IMR-90 (cell line): ENCODE measurements at regions not wholly inside any gene's neighbourhood (a gene's known extent, or its start where the extent isn't known, plus 50 kb on each side); places are given as distances from the start of the nearest gene placed in this dataset.

Experiments used
- ATAC-seq: fragments of 200-7000 bp; cut with Tn5 transposase; 2 replicates; pipeline ENCODE4 v1.9.1; 2020; ENCODE audit warnings: low read depth, mild to moderate bottlenecking, moderate library complexity
- BruUV-seq: library from RNA; stranded (reverse); fragments of 400-500 nt; replicated peaks from 2 replicates; lab custom pipeline; 2021; lab: Mats Ljungman, UMichigan
- CTCF ChIA-PET: fragments of 300-600 bp; formaldehyde crosslinking; extraction: SDS; loops from one replicate; lab custom pipeline; 2021; ENCODE audit warnings: antibody characterized with exemption; lab: Yijun Ruan, JAX
- POLR2A ChIA-PET: fragments of 300-600 bp; sonication (Branson Sonifier 250); formaldehyde crosslinking; loops from one replicate; lab custom pipeline; 2022; ENCODE audit warnings: antibody characterized with exemption; ENCODE audit not compliant: unreplicated experiment; lab: Charles Lee
- DNase-seq: peaks from one replicate; pipeline ENCODE4 v3.0.0; 2013
- H2AFZ ChIP-seq: replicated peaks from 2 replicates; pipeline ENCODE3; 2013; ENCODE audit warnings: low read length, mild to moderate bottlenecking; ENCODE audit not compliant: poor library complexity
- H2AK5ac ChIP-seq: 2 replicates; pipeline ENCODE4 v1.6.1; 2013; ENCODE audit warnings: low read depth, low read length, inconsistent platforms
- H2AK9ac ChIP-seq: replicated peaks from 2 replicates; pipeline ENCODE3; 2013; ENCODE audit warnings: mild to moderate bottlenecking, low read depth, low read length, moderate library complexity; ENCODE audit not compliant: poor library complexity
- H2BK120ac ChIP-seq: 2 replicates; pipeline ENCODE4 v1.6.1; 2013; ENCODE audit warnings: low read depth, low read length, inconsistent platforms
- H2BK15ac ChIP-seq: 3 replicates; pipeline ENCODE4 v1.6.1; 2013; ENCODE audit warnings: low read depth, low read length, inconsistent platforms
- H2BK20ac ChIP-seq: 2 replicates; pipeline ENCODE4 v1.6.1; 2013; ENCODE audit warnings: low read depth, mild to moderate bottlenecking, inconsistent platforms, low read length, moderate library complexity
- H2BK5ac ChIP-seq: 2 replicates; pipeline ENCODE4 v1.6.1; 2013; ENCODE audit warnings: mild to moderate bottlenecking, low read depth, low read length, inconsistent platforms; ENCODE audit not compliant: poor library complexity, severe bottlenecking
- H3K14ac ChIP-seq: replicated peaks from 2 replicates; pipeline ENCODE4 v1.6.1; 2013; ENCODE audit warnings: low read depth, low read length, inconsistent platforms
- H3K18ac ChIP-seq: 2 replicates; pipeline ENCODE4 v1.6.1; 2013; ENCODE audit warnings: low read depth, low read length, control low read depth
- H3K23ac ChIP-seq: 2 replicates; pipeline ENCODE4 v1.6.1; 2013; ENCODE audit warnings: low read depth, low read length, inconsistent platforms
- H3K27ac ChIP-seq: 2 replicates; pipeline ENCODE4 v1.5.1; 2013; ENCODE audit warnings: mild to moderate bottlenecking, control low read depth, low read length; ENCODE audit not compliant: insufficient read depth
- H3K27me3 ChIP-seq: 2 replicates; pipeline ENCODE4 v1.6.1; 2013; ENCODE audit warnings: low read length; ENCODE audit not compliant: control insufficient read depth, insufficient read depth
- H3K36me3 ChIP-seq: 2 replicates; pipeline ENCODE4 v1.6.1; 2013; ENCODE audit warnings: low read length, mixed read lengths; ENCODE audit not compliant: control insufficient read depth, insufficient read depth
- H3K4ac ChIP-seq: 2 replicates; pipeline ENCODE4 v1.6.1; 2013; ENCODE audit warnings: low read depth, low read length, inconsistent platforms
- H3K4me1 ChIP-seq: 2 replicates; pipeline ENCODE4 v1.6.1; 2013; ENCODE audit warnings: low read length, mixed read lengths; ENCODE audit not compliant: control insufficient read depth, insufficient read depth
- H3K4me2 ChIP-seq: 2 replicates; pipeline ENCODE4 v1.6.1; 2013; ENCODE audit warnings: low read depth, mild to moderate bottlenecking, control low read depth, low read length, moderate library complexity
- H3K4me3 ChIP-seq: 2 replicates; pipeline ENCODE4 v1.5.1; 2013; ENCODE audit warnings: low read depth, mild to moderate bottlenecking, control low read depth, low read length, moderate library complexity; ENCODE audit not compliant: insufficient read depth
- H3K56ac ChIP-seq: 2 replicates; pipeline ENCODE4 v1.6.1; 2013; ENCODE audit warnings: low read length, inconsistent platforms; ENCODE audit not compliant: insufficient read depth; ENCODE audit errors: extremely low read depth
- H3K79me1 ChIP-seq, 2 experiments: 2 replicates each; pipeline ENCODE4 v1.6.1; 2013; ENCODE audit warnings: low read length in 2 of 2, inconsistent platforms in 1 of 2, low read depth in 1 of 2
- H3K9ac ChIP-seq: 2 replicates; pipeline ENCODE4 v1.6.1; 2013; ENCODE audit warnings: low read depth, low read length, control low read depth
- H3K9me1 ChIP-seq: 2 replicates; pipeline ENCODE4 v1.6.1; 2013; ENCODE audit warnings: low read length, inconsistent platforms; ENCODE audit not compliant: insufficient read depth
- H3K9me3 ChIP-seq: 2 replicates; pipeline ENCODE4 v1.6.1; 2013; ENCODE audit warnings: low read length; ENCODE audit not compliant: control insufficient read depth, insufficient read depth
- H4K20me1 ChIP-seq: 2 replicates; pipeline ENCODE4 v1.6.1; 2013; ENCODE audit warnings: low read length, inconsistent platforms; ENCODE audit not compliant: insufficient read depth
- H4K5ac ChIP-seq: 2 replicates; pipeline ENCODE4 v1.6.1; 2013; ENCODE audit warnings: mild to moderate bottlenecking, low read depth, low read length, control low read depth
- H4K8ac ChIP-seq, 2 experiments: 2 replicates each; pipeline ENCODE4 v1.6.1; 2013; ENCODE audit warnings: low read depth in 2 of 2, low read length in 2 of 2, control low read depth in 1 of 2, inconsistent platforms in 1 of 2
- H4K91ac ChIP-seq: 2 replicates; pipeline ENCODE4 v1.6.1; 2013; ENCODE audit warnings: low read depth, low read length, inconsistent platforms; ENCODE audit not compliant: insufficient read depth
- CEBPB ChIP-seq: IDR thresholded peaks from 2 replicates; pipeline ENCODE4 v1.6.1; 2012; ENCODE audit warnings: low read depth, low read length, improper control_type of control experiment
- ELK1 ChIP-seq: fragments of 150-350 bp; IDR thresholded peaks from 2 replicates; pipeline ENCODE4 v1.6.1; 2016; ENCODE audit warnings: low read depth, mild to moderate bottlenecking, low read length, moderate library complexity, borderline replicate concordance
- FOS ChIP-seq: fragments of 150-350 bp; IDR thresholded peaks from 2 replicates; pipeline ENCODE4 v1.6.1; 2016; ENCODE audit warnings: low read depth, low read length
- MAFK ChIP-seq: IDR thresholded peaks from 2 replicates; pipeline ENCODE4 v1.6.1; 2012; ENCODE audit warnings: low read depth, low read length, improper control_type of control experiment
- MXI1 ChIP-seq: IDR thresholded peaks from 2 replicates; pipeline ENCODE4 v1.6.1; 2012; ENCODE audit warnings: low read depth, mild to moderate bottlenecking, low read length, moderate library complexity, borderline replicate concordance
- NFE2L2 ChIP-seq: fragments of 150-350 bp; IDR thresholded peaks from 2 replicates; pipeline ENCODE4 v1.6.1; 2016; ENCODE audit warnings: low read depth, mild to moderate bottlenecking, low read length
- RAD21 ChIP-seq: IDR thresholded peaks from 2 replicates; pipeline ENCODE4 v1.6.1; 2012; ENCODE audit warnings: low read length, improper control_type of control experiment
- RCOR1 ChIP-seq: IDR thresholded peaks from 2 replicates; pipeline ENCODE4 v1.6.1; 2012; ENCODE audit warnings: mild to moderate bottlenecking, low read length, improper control_type of control experiment; ENCODE audit not compliant: insufficient replicate concordance
- RFX5 ChIP-seq: IDR thresholded peaks from 2 replicates; pipeline ENCODE4 v1.8.0; 2012; ENCODE audit warnings: low read depth, mild to moderate bottlenecking, low read length, moderate library complexity
- SMC3 ChIP-seq: fragments of 150-350 bp; IDR thresholded peaks from 2 replicates; pipeline ENCODE4 v1.6.1; 2016; ENCODE audit warnings: low read depth, mild to moderate bottlenecking, antibody characterized with exemption, low read length, moderate library complexity
- whole genome bisulfite sequencing, 2 experiments: methylation state at CpG; one replicate each; pipeline versions ENCODE4 v1.1.5 to v1.1.7; 2013; ENCODE audit warnings: missing lambda C conversion rate in 2 of 2; ENCODE audit not compliant: insufficient read length in 1 of 2; ENCODE audit errors: extremely low coverage in 2 of 2; 5-methylcytosine and 5-hydroxymethylcytosine counted together
- dilution Hi-C: fragments of 300-500 bp; cut with HindIII; formaldehyde crosslinking; loops from one replicate; pipeline ENCODE4 v1.14.3; 2018; ENCODE audit warnings: low sequenced_read_pairs; ENCODE audit not compliant: unreplicated experiment
- in situ Hi-C: fragments of 300-500 bp; cut with MboI; formaldehyde crosslinking; loops from 3 replicates; pipeline ENCODE4 v1.14.3; 2019; ENCODE audit warnings: low sequenced_read_pairs, inconsistent platforms, mixed read lengths
- intact Hi-C: fragments of 100-400 bp; cut with micrococcal nuclease; formaldehyde crosslinking; loops from 2 replicates; pipeline ENCODE4 v1.10.0; 2022

- CTCF ChIA-PET, result no interaction called here
- Histone ChIP-seq H3K4me1 (no peaks in the 10 kb centered on the region), H3K14ac (no peak overlapping the region), H3K4ac (no peak overlapping the region), H3K4me2 (no peak overlapping the region), H3K27me3 (no peaks in the 10 kb centered on the region; the same call in 1 of the 2 replicates), H2AK9ac (no peak overlapping the region), H3K18ac (no peak overlapping the region), H4K5ac (no peak overlapping the region), H3K9ac (no peak overlapping the region), H4K8ac (no peak overlapping the region), H4K91ac (no peak overlapping the region), H3K79me1 (no peaks in the 10 kb centered on the region), H4K20me1 (no peaks in the 10 kb centered on the region), H3K27ac (no peak overlapping the region), H3K56ac (no peak overlapping the region), H3K9me3 (no peaks in the 10 kb centered on the region), H2AFZ (no peak overlapping the region), H3K23ac (no peak overlapping the region), H2BK15ac (no peak overlapping the region), H2BK120ac (no peak overlapping the region), H3K4me3 (no peak overlapping the region), H3K9me1 (no peaks in the 10 kb centered on the region), H2BK5ac (no peak overlapping the region), H2AK5ac (no peak overlapping the region), H2BK20ac (no peak overlapping the region), H3K36me3 (no peaks in the 10 kb centered on the region)
- no TSS peak for BruUV-seq
- POLR2A ChIA-PET, result no interaction called here
- dilution Hi-C loops (no loop called here), in situ Hi-C loops (no loop called here), intact Hi-C loops (no loop called here)
- TF ChIP-seq FOS (no peak), MXI1 (no peak), ELK1 (no peak), MAFK (no peak), RCOR1 (no peak), RAD21 (no peak), CEBPB (no peak), RFX5 (no peak), SMC3 (no peak), NFE2L2 (no peak)
- no CpG with 5 or more reads among the region's 1 CpG for WGBS, 2 experiments
- no peak for DNase-seq
- no peak for ATAC-seq
Measured at GRCh38 chr6:82766476-82766875, 299.2 kb downstream of the UBE3D start.
